22Rv1 (cell line): ENCODE measurements at regions not wholly inside any gene's neighbourhood (a gene's known extent, or its start where the extent isn't known, plus 50 kb on each side); places are given as distances from the start of the nearest gene placed in this dataset.

Experiments used
- H3K27ac ChIP-seq: fragments of 450-650 bp; 2 replicates; pipeline ENCODE4 v1.5.1; 2017
- CTCF ChIP-seq: fragments of 450-650 bp; IDR thresholded peaks from 2 replicates; pipeline ENCODE4 v1.5.1; 2017; ENCODE audit warnings: mild to moderate bottlenecking
- ZFX ChIP-seq: fragments of 450-650 bp; IDR thresholded peaks from 2 replicates; pipeline ENCODE4 v1.6.1; 2017; ENCODE audit warnings: antibody characterized with exemption, borderline replicate concordance

GRCh38 chr5:174482607-174483024, 241.8 kb upstream of the MSX2 start:
- no peak overlapping the region for H3K27ac ChIP-seq
- no peak for TF ChIP-seq ZFX
- no peak for TF ChIP-seq CTCF

GRCh38 chr5:174483411-174483810, 241.0 kb upstream of the MSX2 start:
- TF ChIP-seq ZFX (no peak), CTCF (no peak)

GRCh38 chr5:174489215-174489614, 235.2 kb upstream of the MSX2 start:
- no peak overlapping the region for H3K27ac ChIP-seq
- TF ChIP-seq ZFX (no peak), CTCF (no peak)

More at GRCh38 chr5:174483411-174483810, 241.0 kb upstream of the MSX2 start:
- H3K27ac ChIP-seq, result no peak overlapping the region

GRCh38 chr5:174489920-174490597, 234.3 kb upstream of the MSX2 start:
- TF ChIP-seq CTCF (no peak), ZFX (no peak)
- no peak overlapping the region for H3K27ac ChIP-seq

GRCh38 chr5:174490728-174491127, 233.7 kb upstream of the MSX2 start:
- TF ChIP-seq ZFX (no peak), CTCF (no peak)
- H3K27ac ChIP-seq, result no peak overlapping the region

GRCh38 chr5:174491265-174491664, 233.1 kb upstream of the MSX2 start:
- no peak overlapping the region for H3K27ac ChIP-seq
- TF ChIP-seq ZFX, result no peak
- no peak for TF ChIP-seq CTCF

- no peak for TF ChIP-seq ZFX
- no peak for TF ChIP-seq CTCF
- H3K27ac ChIP-seq, result no peak overlapping the region
Observed at GRCh38 chr5:174491761-174492350, 232.5 kb upstream of the MSX2 start.
